ENCODE measurements at regions not wholly inside any gene's neighbourhood (a gene's known extent, or its start where the extent isn't known, plus 50 kb on each side); places are given as distances from the start of the nearest gene placed in this dataset.

GRCh38 chr5:136661026-136661425 lies 295.7 kb upstream of the TRPC7 start:
- Histone ChIP-seq H3K36me3 (no peaks in the 10 kb centered on the region), H3K9me3 (no peaks in the 10 kb centered on the region), H3K27me3 (no peaks in the 10 kb centered on the region), H3K4me3 (no peak overlapping the region), H3K27ac (no peak overlapping the region), H3K4me1 (no peaks in the 10 kb centered on the region)
- TF ChIP-seq CTCF (IDR thresholded peaks at IDR 0.05) (no peak), EP300 (IDR thresholded peaks at IDR 0.05) (no peak), POLR2A (IDR thresholded peaks at IDR 0.05) (no peak)
- 51% methylated on average over 2 of the region's 2 CpGs for WGBS, 2 donors
- no peak for DNase-seq (ENCODE audit: low spot score in 2 of 2)

- H3K27ac ChIP-seq, result no peak overlapping the region
- H3K4me1 ChIP-seq, result no peaks in the 10 kb centered on the region
- no peak overlapping the region for H3K4me3 ChIP-seq
- WGBS, 2 donors, result 49 to 52% methylated on average over 4 of the region's 4 CpGs
- no peaks in the 10 kb centered on the region for H3K36me3 ChIP-seq
- TF ChIP-seq CTCF (IDR thresholded peaks at IDR 0.05), result no peak
- TF ChIP-seq EP300 (IDR thresholded peaks at IDR 0.05), result no peak
- no peak for TF ChIP-seq POLR2A (IDR thresholded peaks at IDR 0.05)
- no peaks in the 10 kb centered on the region for H3K9me3 ChIP-seq
- H3K27me3 ChIP-seq, result no peaks in the 10 kb centered on the region
- no peak for DNase-seq (ENCODE audit: low spot score in 2 of 2)
Measured at GRCh38 chr5:136656811-136657210, 291.5 kb upstream of the TRPC7 start.

- Histone ChIP-seq H3K27me3 (no peaks in the 10 kb centered on the region), H3K4me1 (no peaks in the 10 kb centered on the region), H3K4me3 (no peak overlapping the region), H3K36me3 (no peaks in the 10 kb centered on the region), H3K9me3 (no peaks in the 10 kb centered on the region), H3K27ac (no peak overlapping the region)
- WGBS, 2 donors, result 58 to 68% methylated on average over 2 of the region's 2 CpGs
- no peak for DNase-seq (ENCODE audit: low spot score in 2 of 2)
- TF ChIP-seq EP300 (IDR thresholded peaks at IDR 0.05), result no peak
- TF ChIP-seq POLR2A (IDR thresholded peaks at IDR 0.05), result no peak
- no peak for TF ChIP-seq CTCF (IDR thresholded peaks at IDR 0.05)
Measured at GRCh38 chr5:136655468-136655867, 290.1 kb upstream of the TRPC7 start.

- DNase-seq (ENCODE audit: low spot score in 2 of 2), result no peak
- Histone ChIP-seq H3K4me1 (no peaks in the 10 kb centered on the region), H3K27me3 (no peaks in the 10 kb centered on the region), H3K36me3 (no peaks in the 10 kb centered on the region), H3K9me3 (no peaks in the 10 kb centered on the region), H3K4me3 (no peak overlapping the region), H3K27ac (no peak overlapping the region)
- WGBS, 2 donors, result 40 to 52% methylated on average over 2 of the region's 2 CpGs
- TF ChIP-seq EP300 (IDR thresholded peaks at IDR 0.05) (no peak), POLR2A (IDR thresholded peaks at IDR 0.05) (no peak), CTCF (IDR thresholded peaks at IDR 0.05) (no peak)
Measured at GRCh38 chr5:136646915-136647314, 281.6 kb upstream of the TRPC7 start.

GRCh38 chr5:136642976-136643375 lies 277.6 kb upstream of the TRPC7 start:
- TF ChIP-seq EP300 (IDR thresholded peaks at IDR 0.05) (no peak), CTCF (IDR thresholded peaks at IDR 0.05) (no peak), POLR2A (IDR thresholded peaks at IDR 0.05) (no peak)
- H3K36me3 ChIP-seq, result no peaks in the 10 kb centered on the region
- no peak for DNase-seq (ENCODE audit: low spot score in 2 of 2)
- H3K27ac ChIP-seq, result no peak overlapping the region
- WGBS, 2 donors, result 53 to 67% methylated on average over 2 of the region's 2 CpGs
- no peaks in the 10 kb centered on the region for H3K9me3 ChIP-seq
- no peaks in the 10 kb centered on the region for H3K27me3 ChIP-seq
- H3K4me3 ChIP-seq, result no peak overlapping the region
- no peaks in the 10 kb centered on the region for H3K4me1 ChIP-seq

Data from tibial nerve (tissue), 4 donors.